ENCODE measurements at regions not wholly inside any gene's neighbourhood (a gene's known extent, or its start where the extent isn't known, plus 50 kb on each side); places are given as distances from the start of the nearest gene placed in this dataset.

DNA sequence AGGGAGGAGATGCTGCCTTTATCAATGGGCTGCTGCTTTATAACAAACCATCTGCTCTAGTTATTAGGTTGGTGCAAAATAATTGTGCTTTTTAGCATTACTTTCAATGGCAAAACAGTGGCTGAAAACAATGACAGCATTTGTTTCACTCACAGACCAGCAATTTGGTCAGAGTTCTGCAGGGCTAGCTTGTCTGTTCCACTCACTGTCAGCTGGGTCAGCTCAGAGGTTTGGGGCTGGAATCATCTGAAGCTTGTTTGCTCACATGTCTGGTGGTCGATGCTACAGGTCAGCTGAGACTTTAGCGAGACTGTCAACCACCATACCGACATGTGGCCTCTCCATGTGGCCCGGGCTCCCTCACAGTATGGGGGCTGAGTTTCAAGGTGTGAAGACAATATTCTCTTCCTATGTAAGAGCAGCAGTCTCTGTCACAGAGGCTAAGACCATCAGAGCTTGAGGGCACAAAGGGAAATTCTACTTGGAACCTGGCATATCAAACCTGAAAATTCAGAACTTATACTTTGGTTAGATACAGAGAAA lies 81.3 kb upstream of the LIMCH1 start:
- ChIA-PET CTCF (ENCODE audit: partially characterized antibody) (no interaction called here), POLR2A (ENCODE audit: partially characterized antibody) (no interaction called here)
- no peaks in the 10 kb centered on the region for H3K27me3 ChIP-seq (ENCODE audit: insufficient read depth, low read length)
- no peak overlapping the region for H3K27ac Mint-ChIP-seq
- no peak overlapping the region for H3K4me3 Mint-ChIP-seq
- no peaks in the 10 kb centered on the region for H3K9me3 ChIP-seq (ENCODE audit: control insufficient read depth in 1 of 2, low read length in 2 of 2)
- no peak for DNase-seq
- peaks cover 0 to 3% (median 0%) of the 10 kb centered on the region in 8 donors for H3K9me3 Mint-ChIP-seq
- H3K4me1 Mint-ChIP-seq: no peaks in the 10 kb centered on the region
- H3K4me1 ChIP-seq (ENCODE audit: insufficient read depth, low read length): no peaks in the 10 kb centered on the region
- H3K36me3 Mint-ChIP-seq: no peaks in the 10 kb centered on the region
- H3K4me3 ChIP-seq (ENCODE audit: low read length in 2 of 2): no peak overlapping the region
- intact Hi-C loops (cut with micrococcal nuclease): no loop called here
- H3K36me3 ChIP-seq (ENCODE audit: insufficient read depth, low read length): no peaks in the 10 kb centered on the region
- no peak overlapping the region for H3K27ac ChIP-seq (ENCODE audit: low read depth, low read length)
- no peaks in the 10 kb centered on the region for H3K27me3 Mint-ChIP-seq

DNA sequence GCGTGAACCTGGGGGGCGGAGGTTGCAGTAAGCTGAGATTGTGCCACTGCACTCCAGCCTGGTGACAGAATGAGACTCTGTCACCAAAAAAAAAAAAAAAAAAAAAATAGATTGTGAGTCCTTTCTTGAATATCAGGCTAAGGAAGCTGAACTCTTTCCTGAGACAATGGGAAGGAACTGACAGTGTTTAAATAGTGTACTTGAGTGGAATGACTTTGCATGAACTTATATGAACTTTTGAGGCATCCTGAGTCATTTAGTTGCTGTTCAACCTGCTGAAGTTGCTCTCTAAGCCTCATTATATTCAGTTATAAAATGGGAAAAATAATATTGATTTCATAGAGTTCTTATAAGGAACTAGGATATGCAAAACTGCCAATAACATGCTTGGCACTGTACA lies 79.3 kb upstream of the LIMCH1 start:
- H3K27me3 ChIP-seq (ENCODE audit: insufficient read depth, low read length): no peaks in the 10 kb centered on the region
- DNase-seq: no peak
- Mint-ChIP-seq H3K27me3 (no peaks in the 10 kb centered on the region), H3K9me3 (peaks cover 0 to 3% (median 0%) of the 10 kb centered on the region in 8 donors), H3K4me1 (no peaks in the 10 kb centered on the region), H3K4me3 (no peak overlapping the region), H3K36me3 (no peaks in the 10 kb centered on the region), H3K27ac (peak overlapping the region in 1 of 7 donors; percentile 17)
- no peaks in the 10 kb centered on the region for H3K4me1 ChIP-seq (ENCODE audit: insufficient read depth, low read length)
- H3K4me3 ChIP-seq (ENCODE audit: low read length in 2 of 2): no peak overlapping the region
- H3K36me3 ChIP-seq (ENCODE audit: insufficient read depth, low read length): no peaks in the 10 kb centered on the region
- no peaks in the 10 kb centered on the region for H3K9me3 ChIP-seq (ENCODE audit: control insufficient read depth in 1 of 2, low read length in 2 of 2)
- H3K27ac ChIP-seq (ENCODE audit: low read depth, low read length): no peak overlapping the region
- ChIA-PET CTCF (ENCODE audit: partially characterized antibody) (no interaction called here), POLR2A (ENCODE audit: partially characterized antibody) (no interaction called here)
- intact Hi-C loops (cut with micrococcal nuclease): no loop called here

DNA sequence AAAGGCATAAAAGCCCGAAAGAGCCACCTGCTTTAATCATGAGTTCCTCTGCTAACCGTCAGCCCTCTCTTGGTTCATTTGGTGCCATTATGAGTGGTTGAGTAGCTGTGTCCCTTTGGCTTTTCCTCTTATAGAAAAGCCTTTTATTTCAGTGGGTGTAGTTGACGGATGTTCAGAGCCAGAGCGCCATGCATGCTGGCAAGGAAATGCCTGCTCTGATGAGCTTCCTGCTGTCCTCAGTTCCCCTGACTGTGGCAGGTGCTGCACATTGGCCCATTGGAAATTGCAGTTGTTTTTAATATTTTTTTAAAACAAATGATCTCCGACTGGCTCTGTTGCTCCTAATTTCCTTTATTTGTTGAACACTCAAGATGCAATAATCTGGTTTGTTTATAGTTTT lies 77.3 kb upstream of the LIMCH1 start:
- Mint-ChIP-seq H3K27me3 (no peaks in the 10 kb centered on the region), H3K36me3 (no peaks in the 10 kb centered on the region), H3K4me1 (no peaks in the 10 kb centered on the region), H3K27ac (no peak overlapping the region), H3K9me3 (peaks cover 0 to 8% (median 0%) of the 10 kb centered on the region in 8 donors), H3K4me3 (no peak overlapping the region)
- DNase-seq: no peak
- ChIA-PET CTCF (ENCODE audit: partially characterized antibody) (no interaction called here), POLR2A (ENCODE audit: partially characterized antibody) (no interaction called here)
- H3K4me3 ChIP-seq (ENCODE audit: low read length in 2 of 2): no peak overlapping the region
- H3K27ac ChIP-seq (ENCODE audit: low read depth, low read length): no peak overlapping the region
- no peaks in the 10 kb centered on the region for H3K4me1 ChIP-seq (ENCODE audit: insufficient read depth, low read length)
- H3K36me3 ChIP-seq (ENCODE audit: insufficient read depth, low read length): no peaks in the 10 kb centered on the region
- H3K27me3 ChIP-seq (ENCODE audit: insufficient read depth, low read length): no peaks in the 10 kb centered on the region
- no peaks in the 10 kb centered on the region for H3K9me3 ChIP-seq (ENCODE audit: control insufficient read depth in 1 of 2, low read length in 2 of 2)
- intact Hi-C loops (cut with micrococcal nuclease): no loop called here

DNA sequence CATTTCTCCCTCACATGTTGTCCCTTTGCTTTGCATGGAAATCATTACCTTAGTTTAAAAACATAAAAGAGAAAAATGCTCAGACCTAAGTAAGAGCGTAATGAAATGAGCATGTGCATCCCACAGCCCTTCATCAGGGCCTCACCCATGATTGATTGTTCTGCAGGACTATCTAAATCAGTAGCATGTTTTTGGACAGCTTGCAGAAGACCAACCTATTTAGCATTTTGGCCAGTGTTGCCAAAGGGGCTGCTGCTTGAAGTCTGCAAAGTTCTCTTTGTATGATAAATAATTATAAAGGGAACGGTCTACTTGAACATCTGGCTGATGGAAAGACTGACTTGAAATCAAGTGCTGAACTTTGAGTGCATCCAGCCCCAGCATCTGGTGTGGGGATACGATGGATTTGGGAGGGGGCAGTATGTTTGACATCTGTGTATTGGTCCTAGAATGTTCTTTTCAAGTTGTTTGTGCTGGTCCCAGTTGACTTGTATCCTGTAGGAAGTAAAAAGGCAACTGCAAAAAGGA lies 76.1 kb upstream of the LIMCH1 start:
- Mint-ChIP-seq H3K4me3 (no peak overlapping the region), H3K9me3 (peaks cover 0 to 8% (median 0%) of the 10 kb centered on the region in 8 donors), H3K36me3 (no peaks in the 10 kb centered on the region), H3K4me1 (no peaks in the 10 kb centered on the region), H3K27me3 (peaks cover 0 to 1% of the 10 kb centered on the region in 2 donors), H3K27ac (no peak overlapping the region)
- intact Hi-C loops (cut with micrococcal nuclease): no loop called here
- no peak overlapping the region for H3K27ac ChIP-seq (ENCODE audit: low read depth, low read length)
- no peaks in the 10 kb centered on the region for H3K9me3 ChIP-seq (ENCODE audit: control insufficient read depth in 1 of 2, low read length in 2 of 2)
- no peaks in the 10 kb centered on the region for H3K36me3 ChIP-seq (ENCODE audit: insufficient read depth, low read length)
- no peaks in the 10 kb centered on the region for H3K4me1 ChIP-seq (ENCODE audit: insufficient read depth, low read length)
- CTCF ChIA-PET (ENCODE audit: partially characterized antibody): no interaction called here
- no peak for DNase-seq
- no peaks in the 10 kb centered on the region for H3K27me3 ChIP-seq (ENCODE audit: insufficient read depth, low read length)
- no peak overlapping the region for H3K4me3 ChIP-seq (ENCODE audit: low read length in 2 of 2)
- POLR2A ChIA-PET (ENCODE audit: partially characterized antibody): no interaction called here

DNA sequence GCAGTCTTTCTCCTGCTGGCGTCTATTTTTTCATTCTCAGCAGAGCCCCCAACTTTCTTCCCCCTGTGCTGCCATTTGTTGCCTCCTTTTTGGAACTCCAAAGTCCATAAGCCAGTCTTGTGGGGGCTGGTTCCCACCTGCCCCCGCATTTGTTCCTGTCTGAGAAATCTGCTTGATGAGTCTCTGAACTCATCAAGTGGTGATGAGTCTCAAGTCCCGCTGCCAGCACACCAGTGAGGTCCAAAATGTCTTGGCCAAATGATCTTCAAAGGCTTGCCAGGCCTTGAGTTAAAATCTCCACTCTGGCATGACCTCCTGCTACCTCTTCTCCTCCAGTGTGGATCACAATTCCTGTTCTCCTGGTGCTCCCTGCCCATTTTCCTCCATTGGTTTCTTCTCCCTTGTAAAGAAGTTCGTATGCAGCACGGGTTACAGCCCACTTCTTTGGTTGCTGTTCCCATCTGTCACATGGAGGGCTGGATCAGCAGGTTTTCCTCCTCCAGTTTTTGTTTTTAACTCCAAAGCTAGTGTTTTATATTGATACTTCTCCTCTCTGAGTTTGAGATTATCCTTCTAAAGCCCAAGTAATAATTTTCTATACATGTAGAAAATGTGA lies 72.7 kb upstream of the LIMCH1 start:
- DNase-seq: no peak
- H3K27me3 Mint-ChIP-seq: peaks cover 0 to 3% of the 10 kb centered on the region in 2 donors
- H3K4me3 ChIP-seq (ENCODE audit: low read length in 2 of 2): no peak overlapping the region
- no peak overlapping the region for H3K27ac Mint-ChIP-seq
- ChIA-PET POLR2A (ENCODE audit: partially characterized antibody) (no interaction called here), CTCF (ENCODE audit: partially characterized antibody) (no interaction called here)
- no peaks in the 10 kb centered on the region for H3K4me1 Mint-ChIP-seq
- no peaks in the 10 kb centered on the region for H3K36me3 ChIP-seq (ENCODE audit: insufficient read depth, low read length)
- no peaks in the 10 kb centered on the region for H3K9me3 ChIP-seq (ENCODE audit: control insufficient read depth in 1 of 2, low read length in 2 of 2)
- intact Hi-C loops (cut with micrococcal nuclease): no loop called here
- no peaks in the 10 kb centered on the region for H3K4me1 ChIP-seq (ENCODE audit: insufficient read depth, low read length)
- no peak overlapping the region for H3K4me3 Mint-ChIP-seq
- H3K9me3 Mint-ChIP-seq: peaks cover 0 to 10% (median 1%) of the 10 kb centered on the region in 8 donors
- H3K36me3 Mint-ChIP-seq: no peaks in the 10 kb centered on the region
- no peak overlapping the region for H3K27ac ChIP-seq (ENCODE audit: low read depth, low read length)
- H3K27me3 ChIP-seq (ENCODE audit: insufficient read depth, low read length): no peaks in the 10 kb centered on the region

DNA sequence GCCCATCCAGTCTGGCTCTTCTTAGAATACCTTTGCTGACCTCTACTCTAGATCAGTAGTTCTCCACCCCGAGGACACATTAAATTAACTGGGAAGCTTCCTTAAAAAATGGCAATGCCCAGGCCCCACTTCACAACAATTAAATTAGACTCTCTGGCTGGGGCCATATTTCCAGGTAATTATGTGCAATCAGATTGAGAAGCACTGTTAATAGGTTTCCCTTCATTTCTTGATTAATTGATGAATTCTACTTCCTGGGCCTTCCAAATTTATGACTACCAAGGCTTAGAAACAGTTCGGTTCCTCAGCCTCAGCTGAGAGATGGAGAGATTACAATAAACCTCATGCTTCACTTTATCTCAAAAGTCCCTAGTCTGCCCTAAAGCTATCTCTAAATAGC lies 71.7 kb upstream of the LIMCH1 start:
- Histone ChIP-seq H3K4me3 (ENCODE audit: low read length in 2 of 2) (no peak overlapping the region), H3K36me3 (ENCODE audit: insufficient read depth, low read length) (no peaks in the 10 kb centered on the region), H3K27me3 (ENCODE audit: insufficient read depth, low read length) (no peaks in the 10 kb centered on the region), H3K4me1 (ENCODE audit: insufficient read depth, low read length) (no peaks in the 10 kb centered on the region), H3K9me3 (ENCODE audit: control insufficient read depth in 1 of 2, low read length in 2 of 2) (no peaks in the 10 kb centered on the region), H3K27ac (ENCODE audit: low read depth, low read length) (no peak overlapping the region)
- DNase-seq: no peak
- CTCF ChIA-PET (ENCODE audit: partially characterized antibody): no interaction called here
- H3K9me3 Mint-ChIP-seq: peaks cover 0 to 11% (median 3%) of the 10 kb centered on the region in 8 donors
- intact Hi-C loops (cut with micrococcal nuclease): no loop called here
- H3K27ac Mint-ChIP-seq: no peak overlapping the region
- H3K36me3 Mint-ChIP-seq: no peaks in the 10 kb centered on the region
- POLR2A ChIA-PET (ENCODE audit: partially characterized antibody): no interaction called here
- H3K27me3 Mint-ChIP-seq: peaks cover 0 to 3% of the 10 kb centered on the region in 2 donors
- H3K4me3 Mint-ChIP-seq: no peak overlapping the region
- no peaks in the 10 kb centered on the region for H3K4me1 Mint-ChIP-seq

DNA sequence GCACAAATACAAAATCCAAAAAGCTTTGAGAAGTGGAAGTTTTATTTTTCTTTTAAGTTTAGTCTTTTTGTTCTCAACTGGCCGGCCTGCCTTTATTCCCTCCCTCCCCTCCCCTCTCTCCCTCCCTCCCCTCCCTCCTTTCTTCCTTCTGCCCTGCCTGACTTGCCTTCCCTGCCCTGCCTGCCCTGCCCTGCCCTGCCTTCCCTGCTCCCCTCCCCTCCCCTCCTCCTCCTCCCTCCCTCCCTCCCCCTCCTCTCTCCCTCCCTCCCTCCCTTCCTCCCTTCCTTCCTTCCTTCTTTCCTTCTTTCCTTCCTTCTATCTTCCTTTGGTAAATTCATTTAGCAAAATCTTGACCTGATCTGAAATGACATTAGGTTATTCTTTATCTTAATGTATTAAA lies 69.8 kb upstream of the LIMCH1 start:
- Mint-ChIP-seq H3K27me3 (peaks cover 0 to 3% of the 10 kb centered on the region in 2 donors), H3K9me3 (peaks cover 0 to 11% (median 3%) of the 10 kb centered on the region in 8 donors), H3K27ac (no peak overlapping the region), H3K36me3 (no peaks in the 10 kb centered on the region), H3K4me3 (no peak overlapping the region), H3K4me1 (no peaks in the 10 kb centered on the region)
- intact Hi-C loops (cut with micrococcal nuclease): no loop called here
- H3K9me3 ChIP-seq (ENCODE audit: control insufficient read depth in 1 of 2, low read length in 2 of 2): no peaks in the 10 kb centered on the region
- H3K27me3 ChIP-seq (ENCODE audit: insufficient read depth, low read length): no peaks in the 10 kb centered on the region
- DNase-seq: no peak
- no peak overlapping the region for H3K27ac ChIP-seq (ENCODE audit: low read depth, low read length)
- ChIA-PET CTCF (ENCODE audit: partially characterized antibody) (no interaction called here), POLR2A (ENCODE audit: partially characterized antibody) (no interaction called here)
- no peaks in the 10 kb centered on the region for H3K36me3 ChIP-seq (ENCODE audit: insufficient read depth, low read length)
- H3K4me1 ChIP-seq (ENCODE audit: insufficient read depth, low read length): no peaks in the 10 kb centered on the region
- H3K4me3 ChIP-seq (ENCODE audit: low read length in 2 of 2): no peak overlapping the region

All from CD4-positive, alpha-beta memory T cell (primary cell).